Suprapubic skin (tissue), 4 donors: ENCODE measurements at regions not wholly inside any gene's neighbourhood (a gene's known extent, or its start where the extent isn't known, plus 50 kb on each side); places are given as distances from the start of the nearest gene placed in this dataset.

Experiments used
- DNase-seq, 2 donors: peaks; one replicate each; pipeline ENCODE4 v3.0.0-alpha.2; 2019; ENCODE audit warnings: low spot score in 2 of 2
- H3K27ac ChIP-seq: fragments of 200-600 bp; sonication (generic); one replicate; pipeline ENCODE4 v1.5.1; 2019
- H3K27me3 ChIP-seq: fragments of 200-600 bp; sonication (generic); one replicate; pipeline ENCODE4 v1.5.1; 2019
- H3K36me3 ChIP-seq: fragments of 200-600 bp; sonication (generic); one replicate; pipeline ENCODE4 v1.5.1; 2019
- H3K4me1 ChIP-seq: fragments of 200-600 bp; sonication (generic); one replicate; pipeline ENCODE4 v1.5.1; 2019
- H3K4me3 ChIP-seq: fragments of 200-600 bp; sonication (generic); one replicate; pipeline ENCODE4 v1.5.1; 2019; ENCODE audit warnings: mild to moderate bottlenecking
- H3K9me3 ChIP-seq: fragments of 200-600 bp; sonication (generic); one replicate; pipeline ENCODE4 v1.5.1; 2019
- EP300 ChIP-seq: sonication (generic); formaldehyde crosslinking; IDR thresholded peaks from one replicate; pipeline ENCODE4 v1.6.1; 2017; ENCODE audit warnings: antibody characterized with exemption
- POLR2A ChIP-seq, 2 donors: fragments of 450-650 bp; IDR thresholded peaks; one replicate each; pipeline ENCODE4 v1.6.1; 2017; ENCODE audit warnings: antibody characterized with exemption in 2 of 2, mild to moderate bottlenecking in 2 of 2, moderate library complexity in 2 of 2
- POLR2AphosphoS5 ChIP-seq, 3 donors: sonication (generic); formaldehyde crosslinking; IDR thresholded peaks; one replicate each; pipeline ENCODE4 v1.6.1; 2017; ENCODE audit warnings: antibody characterized with exemption in 3 of 3
- WGBS: methylation state at CpG from one replicate; pipeline ENCODE4 v1.1.5; 2018; 5-methylcytosine and 5-hydroxymethylcytosine counted together
- TF ChIP-seq, protein P1 (sequence below), 2 donors: fragments of 200-600 bp in 1 of 2; fragments of 450-650 bp in 1 of 2; sonication (generic) in 1 of 2; IDR thresholded peaks; one replicate each; pipeline ENCODE4 v1.5.1; 2016 to 2019; ENCODE audit warnings: antibody characterized with exemption in 2 of 2, mild to moderate bottlenecking in 1 of 2, moderate library complexity in 1 of 2

DNA sequence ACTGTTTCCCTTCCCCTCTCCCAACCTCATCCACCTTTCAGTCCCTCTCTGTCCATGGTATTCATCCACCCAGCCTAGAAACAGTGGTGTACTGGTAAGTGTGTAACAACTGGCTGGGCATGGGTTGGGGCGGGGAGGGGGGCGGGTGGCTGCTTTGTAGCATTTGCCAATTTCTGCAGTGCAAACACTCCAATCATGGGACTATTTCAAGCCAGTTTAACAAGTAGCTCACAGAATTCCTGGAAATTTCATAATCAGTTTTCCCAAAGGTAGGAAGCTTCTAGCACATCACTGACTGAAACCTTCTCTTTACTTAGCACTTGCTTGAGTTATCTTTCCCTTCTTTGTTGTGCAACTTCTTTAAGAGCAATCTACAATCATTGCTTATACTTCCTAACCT is 100.8 kb upstream of the WASF3 start:
- DNase-seq, result no peak
- WGBS, result 54% methylated on average over 2 of the region's 2 CpGs
- H3K4me3 ChIP-seq, result no peak overlapping the region
- H3K27ac ChIP-seq, result no peak overlapping the region
- no peak for TF ChIP-seq POLR2A (IDR thresholded peaks at IDR 0.05)
- TF ChIP-seq POLR2AphosphoS5 (IDR thresholded peaks at IDR 0.05), result no peak
- TF ChIP-seq EP300, result no peak
- TF ChIP-seq, protein P1, sequence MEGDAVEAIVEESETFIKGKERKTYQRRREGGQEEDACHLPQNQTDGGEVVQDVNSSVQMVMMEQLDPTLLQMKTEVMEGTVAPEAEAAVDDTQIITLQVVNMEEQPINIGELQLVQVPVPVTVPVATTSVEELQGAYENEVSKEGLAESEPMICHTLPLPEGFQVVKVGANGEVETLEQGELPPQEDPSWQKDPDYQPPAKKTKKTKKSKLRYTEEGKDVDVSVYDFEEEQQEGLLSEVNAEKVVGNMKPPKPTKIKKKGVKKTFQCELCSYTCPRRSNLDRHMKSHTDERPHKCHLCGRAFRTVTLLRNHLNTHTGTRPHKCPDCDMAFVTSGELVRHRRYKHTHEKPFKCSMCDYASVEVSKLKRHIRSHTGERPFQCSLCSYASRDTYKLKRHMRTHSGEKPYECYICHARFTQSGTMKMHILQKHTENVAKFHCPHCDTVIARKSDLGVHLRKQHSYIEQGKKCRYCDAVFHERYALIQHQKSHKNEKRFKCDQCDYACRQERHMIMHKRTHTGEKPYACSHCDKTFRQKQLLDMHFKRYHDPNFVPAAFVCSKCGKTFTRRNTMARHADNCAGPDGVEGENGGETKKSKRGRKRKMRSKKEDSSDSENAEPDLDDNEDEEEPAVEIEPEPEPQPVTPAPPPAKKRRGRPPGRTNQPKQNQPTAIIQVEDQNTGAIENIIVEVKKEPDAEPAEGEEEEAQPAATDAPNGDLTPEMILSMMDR (IDR thresholded peaks at IDR 0.05), result no peak
- H3K36me3 ChIP-seq, result no peaks in the 10 kb centered on the region
- H3K27me3 ChIP-seq, result no peaks in the 10 kb centered on the region
- H3K4me1 ChIP-seq, result no peaks in the 10 kb centered on the region
- H3K9me3 ChIP-seq, result no peaks in the 10 kb centered on the region

DNA sequence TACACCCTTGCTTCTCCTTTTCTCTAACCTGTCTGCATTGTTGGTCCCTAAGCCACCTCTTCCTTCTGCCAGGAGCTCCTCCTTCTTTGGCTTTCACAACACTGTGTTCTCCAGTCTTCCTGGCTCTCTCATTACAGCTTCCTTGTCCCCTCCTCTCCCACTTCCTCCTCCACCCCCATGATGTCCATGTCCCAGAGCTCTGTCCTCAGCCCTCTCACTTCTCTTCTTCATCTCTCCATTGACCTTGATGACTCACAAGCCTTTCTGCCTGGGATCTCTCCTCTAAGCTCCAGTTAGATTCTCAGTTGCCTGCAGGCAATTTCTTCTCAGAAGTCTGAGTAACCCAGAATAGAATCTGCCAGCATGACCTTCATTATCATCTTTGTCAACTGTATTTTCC is 100.3 kb upstream of the WASF3 start:
- Histone ChIP-seq H3K27ac (no peak overlapping the region), H3K4me3 (no peak overlapping the region), H3K9me3 (no peaks in the 10 kb centered on the region), H3K4me1 (no peaks in the 10 kb centered on the region), H3K27me3 (no peaks in the 10 kb centered on the region), H3K36me3 (no peaks in the 10 kb centered on the region)
- TF ChIP-seq POLR2A (IDR thresholded peaks at IDR 0.05) (no peak), EP300 (no peak), POLR2AphosphoS5 (IDR thresholded peaks at IDR 0.05) (no peak)
- TF ChIP-seq, protein P1 (IDR thresholded peaks at IDR 0.05), result no peak
- DNase-seq, result no peak

DNA sequence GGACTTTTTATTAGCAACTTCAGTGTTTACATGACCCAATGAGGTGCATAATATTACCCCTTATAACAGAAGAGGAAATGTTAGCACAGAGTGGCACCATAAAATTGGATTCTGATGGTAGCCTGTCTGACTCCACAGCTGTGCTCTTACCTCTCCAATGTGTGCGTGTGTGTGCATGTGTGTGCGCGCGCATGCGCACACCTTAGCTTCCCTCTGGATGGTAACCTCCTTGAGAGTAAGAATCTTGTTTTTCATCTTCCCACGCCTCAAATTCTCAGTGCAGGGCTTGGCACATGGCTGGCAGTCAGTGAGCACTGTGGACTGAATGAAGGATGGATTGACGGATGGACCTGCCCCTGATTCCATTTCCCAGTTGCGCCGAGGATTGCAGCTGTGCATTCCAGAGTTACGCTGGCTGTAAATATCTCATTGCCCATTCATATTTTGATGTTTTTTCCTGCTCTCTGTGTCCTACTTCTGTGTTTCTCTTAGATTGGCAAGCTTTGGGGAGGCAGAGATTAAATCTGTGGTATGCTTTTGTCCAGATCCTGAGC is 99.2 kb upstream of the WASF3 start:
- H3K9me3 ChIP-seq, result no peaks in the 10 kb centered on the region
- DNase-seq, result no peak
- no peak for TF ChIP-seq EP300
- no peak for TF ChIP-seq POLR2AphosphoS5 (IDR thresholded peaks at IDR 0.05)
- TF ChIP-seq POLR2A (IDR thresholded peaks at IDR 0.05), result no peak
- TF ChIP-seq, protein P1 (IDR thresholded peaks at IDR 0.05), result no peak
- no peaks in the 10 kb centered on the region for H3K4me1 ChIP-seq
- WGBS, result 70% methylated on average over 10 of the region's 10 CpGs
- no peak overlapping the region for H3K27ac ChIP-seq
- no peaks in the 10 kb centered on the region for H3K27me3 ChIP-seq
- no peaks in the 10 kb centered on the region for H3K36me3 ChIP-seq
- no peak overlapping the region for H3K4me3 ChIP-seq

DNA sequence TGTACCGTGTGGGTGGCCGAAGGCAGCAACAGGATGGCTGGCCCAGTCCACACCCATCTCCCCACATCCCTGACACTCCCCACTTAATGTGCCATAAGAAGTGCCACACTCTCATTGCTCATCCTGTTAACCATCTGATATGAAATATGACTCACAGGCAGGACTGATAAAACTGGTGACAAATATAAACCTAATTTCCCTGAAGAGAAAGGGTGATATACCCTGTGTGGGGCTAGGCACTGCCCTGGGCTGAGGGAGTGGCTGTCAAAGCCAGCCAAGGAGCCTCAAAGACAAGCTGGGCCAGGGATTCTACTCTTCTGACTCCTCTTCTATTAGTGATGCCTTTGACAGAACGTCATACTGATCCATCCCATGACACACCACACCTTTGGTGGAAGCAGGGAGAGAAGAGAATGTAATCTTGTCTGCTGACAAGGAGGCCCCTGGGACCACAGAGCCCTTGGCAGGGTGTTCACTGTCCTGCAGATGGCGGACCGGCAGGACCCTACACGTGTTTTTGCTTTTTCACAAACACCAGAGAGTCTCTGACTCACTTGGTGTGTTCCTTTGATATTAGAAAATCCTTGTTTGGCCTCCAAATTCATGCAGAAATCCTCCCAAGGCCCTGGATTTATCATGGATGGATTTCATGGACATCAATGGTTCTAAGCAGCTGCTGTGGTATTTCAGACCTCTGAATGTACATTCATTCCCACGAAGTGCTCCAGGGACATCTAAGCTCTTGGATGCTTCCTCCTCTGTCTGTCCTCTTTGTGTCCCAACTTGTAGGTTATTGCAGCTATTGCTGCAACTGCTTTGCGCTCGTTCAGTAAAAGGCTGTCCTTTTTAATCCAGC is 98.0 kb upstream of the WASF3 start:
- no peak overlapping the region for H3K4me3 ChIP-seq
- 57% methylated on average over 9 of the region's 9 CpGs for WGBS
- no peaks in the 10 kb centered on the region for H3K36me3 ChIP-seq
- TF ChIP-seq POLR2A (IDR thresholded peaks at IDR 0.05) (no peak), POLR2AphosphoS5 (IDR thresholded peaks at IDR 0.05) (no peak), EP300 (no peak)
- TF ChIP-seq, protein P1 (IDR thresholded peaks at IDR 0.05), result no peak
- H3K27me3 ChIP-seq, result peaks cover 8% of the 10 kb centered on the region
- peak overlapping the region; percentile 12 for H3K27ac ChIP-seq
- no peaks in the 10 kb centered on the region for H3K4me1 ChIP-seq
- H3K9me3 ChIP-seq, result no peaks in the 10 kb centered on the region
- no peak for DNase-seq

DNA sequence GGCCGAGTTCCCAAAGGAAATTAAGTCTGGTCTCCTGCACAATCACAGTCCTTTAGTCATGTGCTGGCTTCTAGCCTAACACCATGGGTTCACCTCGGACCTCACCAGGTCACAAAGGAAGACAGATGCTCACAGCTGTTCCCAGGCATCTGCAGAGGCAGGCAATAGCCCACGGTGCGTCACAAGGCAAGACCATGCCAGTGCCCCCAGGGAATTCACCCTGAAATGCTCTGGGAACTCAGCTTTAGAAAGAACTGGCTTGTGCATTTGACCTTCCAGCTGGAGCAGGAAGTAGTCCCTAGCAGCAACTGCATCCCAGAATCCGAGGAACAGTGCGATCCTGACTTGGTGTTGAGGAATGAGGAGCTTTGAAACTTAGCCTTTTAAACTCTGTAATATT is 96.8 kb upstream of the WASF3 start:
- Histone ChIP-seq H3K27ac (no peak overlapping the region), H3K27me3 (peaks cover 15% of the 10 kb centered on the region), H3K36me3 (no peaks in the 10 kb centered on the region), H3K4me3 (no peak overlapping the region), H3K4me1 (no peaks in the 10 kb centered on the region), H3K9me3 (no peaks in the 10 kb centered on the region)
- DNase-seq, result no peak
- TF ChIP-seq POLR2A (IDR thresholded peaks at IDR 0.05) (no peak), POLR2AphosphoS5 (IDR thresholded peaks at IDR 0.05) (no peak), EP300 (no peak)
- TF ChIP-seq, protein P1 (IDR thresholded peaks at IDR 0.05), result no peak
- 69% methylated on average over 6 of the region's 6 CpGs for WGBS
